ENCODE measurements at regions not wholly inside any gene's neighbourhood (a gene's known extent, or its start where the extent isn't known, plus 50 kb on each side); places are given as distances from the start of the nearest gene placed in this dataset.

DNA sequence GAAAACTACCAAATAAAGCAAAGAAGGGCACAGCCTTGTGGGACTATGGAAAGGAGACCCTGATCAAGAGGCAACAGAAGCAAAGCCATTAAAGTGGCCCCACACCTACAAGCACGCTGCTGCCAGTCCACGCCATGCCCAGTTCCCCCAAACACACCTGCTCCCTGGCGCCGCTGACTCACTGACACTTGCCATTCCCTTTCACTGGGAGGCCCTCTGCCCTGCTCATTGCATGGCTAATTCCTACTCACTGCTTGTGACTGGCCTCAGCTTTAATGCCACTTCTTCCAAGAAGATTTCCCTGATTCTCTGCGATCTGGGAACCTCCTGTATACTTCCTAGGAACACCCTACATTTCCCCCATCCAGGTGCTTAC, 71.2 kb upstream of the TAF1L start:
- no peak for TF ChIP-seq CTCF (IDR thresholded peaks at IDR 0.05; ENCODE audit: low read depth, low read length)
- no peak for TF ChIP-seq POLR2A (IDR thresholded peaks at IDR 0.05; ENCODE audit: extremely low read depth, insufficient read length)
